Neural progenitor cell (in vitro differentiated cells): ENCODE measurements at regions not wholly inside any gene's neighbourhood (a gene's known extent, or its start where the extent isn't known, plus 50 kb on each side); places are given as distances from the start of the nearest gene placed in this dataset.

Experiments
- DNase-seq: peaks from one replicate; pipeline ENCODE4 v3.0.0-alpha.2; 2016; ENCODE audit warnings: low spot score
- H2AFZ ChIP-seq: fragments of 200-600 bp; sonication (generic); replicated peaks from 2 replicates; pipeline ENCODE4 v1.6.1; 2016; ENCODE audit warnings: antibody characterized with exemption
- H3F3A ChIP-seq: fragments of 200-600 bp; sonication (generic); 2 replicates; pipeline ENCODE4 v1.6.1; 2016; ENCODE audit warnings: antibody characterized with exemption, low read depth
- H3K27ac ChIP-seq: fragments of 200-600 bp; sonication (generic); 2 replicates; pipeline ENCODE4 v1.5.1; 2016; ENCODE audit warnings: mild to moderate bottlenecking
- H3K27me3 ChIP-seq: fragments of 200-600 bp; sonication (generic); 2 replicates; pipeline ENCODE4 v1.6.1; 2016; ENCODE audit warnings: mild to moderate bottlenecking, moderate library complexity
- H3K36me3 ChIP-seq: fragments of 200-600 bp; sonication (generic); 2 replicates; pipeline ENCODE4 v1.5.1; 2016
- H3K4me1 ChIP-seq: fragments of 200-600 bp; sonication (generic); 2 replicates; pipeline ENCODE4 v1.6.1; 2016; ENCODE audit warnings: mixed run types
- H3K4me2 ChIP-seq: fragments of 200-600 bp; sonication (generic); 2 replicates; pipeline ENCODE4 v1.6.1; 2016
- H3K4me3 ChIP-seq: fragments of 200-600 bp; sonication (generic); 2 replicates; pipeline ENCODE4 v1.5.1; 2016
- H3K79me2 ChIP-seq: fragments of 200-600 bp; sonication (generic); 2 replicates; pipeline ENCODE4 v1.6.1; 2016; ENCODE audit warnings: low read depth
- H3K9ac ChIP-seq: fragments of 200-600 bp; sonication (generic); 2 replicates; pipeline ENCODE4 v1.6.1; 2016
- H3K9me3 ChIP-seq: fragments of 200-600 bp; sonication (generic); 2 replicates; pipeline ENCODE4 v1.5.1; 2016; ENCODE audit warnings: low read depth
- H4K20me1 ChIP-seq: fragments of 200-600 bp; sonication (generic); 2 replicates; pipeline ENCODE4 v1.6.1; 2016; ENCODE audit warnings: low read depth
- H3K27ac Mint-ChIP-seq: 3 replicates; pipeline ENCODE4 v1.8.0; 2021; ENCODE audit warnings: mixed read lengths
- H3K27me3 Mint-ChIP-seq: 2 replicates; pipeline ENCODE4 v1.8.0; 2022; ENCODE audit warnings: low read depth, mild to moderate bottlenecking, inconsistent platforms, moderate library complexity, mixed read lengths; ENCODE audit not compliant: insufficient read depth
- H3K36me3 Mint-ChIP-seq: 3 replicates; pipeline ENCODE4 v1.8.0; 2021; ENCODE audit warnings: mixed read lengths
- H3K4me1 Mint-ChIP-seq: 3 replicates; pipeline ENCODE4 v1.8.0; 2021; ENCODE audit warnings: mixed read lengths
- H3K4me3 Mint-ChIP-seq: 3 replicates; pipeline ENCODE4 v1.8.0; 2021; ENCODE audit warnings: mild to moderate bottlenecking, moderate library complexity, mixed read lengths
- H3K9me3 Mint-ChIP-seq: 3 replicates; pipeline ENCODE4 v1.8.0; 2020; ENCODE audit warnings: mixed read lengths
- EZH2 ChIP-seq: fragments of 200-600 bp; sonication (generic); IDR thresholded peaks from 2 replicates; pipeline ENCODE4 v1.6.1; 2017; ENCODE audit warnings: antibody characterized with exemption, mild to moderate bottlenecking, moderate library complexity
- EZH2phosphoT487 ChIP-seq: fragments of 200-600 bp; sonication (generic); IDR thresholded peaks from 2 replicates; pipeline ENCODE4 v1.6.1; 2017; ENCODE audit warnings: antibody characterized with exemption
- TF ChIP-seq, protein P1 (sequence below): fragments of 200-600 bp; sonication (generic); IDR thresholded peaks from 2 replicates; pipeline ENCODE4 v1.5.1; 2017; ENCODE audit warnings: antibody characterized with exemption, mild to moderate bottlenecking

GRCh38 chr20:6295867-6296256 lies 173.0 kb upstream of the FERMT1 start:
- H3K79me2 ChIP-seq = no peaks in the 10 kb centered on the region
- no peaks in the 10 kb centered on the region for H3K4me1 ChIP-seq
- H3F3A ChIP-seq = no peaks in the 10 kb centered on the region
- no peak overlapping the region for H3K9ac ChIP-seq
- H3K27ac Mint-ChIP-seq = no peak overlapping the region
- H3K36me3 Mint-ChIP-seq = no peaks in the 10 kb centered on the region
- no peak for DNase-seq
- H3K27me3 Mint-ChIP-seq = no peaks in the 10 kb centered on the region
- H2AFZ ChIP-seq = no peak overlapping the region
- H4K20me1 ChIP-seq = no peaks in the 10 kb centered on the region
- H3K4me1 Mint-ChIP-seq = no peaks in the 10 kb centered on the region
- no peaks in the 10 kb centered on the region for H3K9me3 ChIP-seq
- no peak overlapping the region for H3K4me3 ChIP-seq
- no peak overlapping the region for H3K27ac ChIP-seq
- TF ChIP-seq, protein P1, sequence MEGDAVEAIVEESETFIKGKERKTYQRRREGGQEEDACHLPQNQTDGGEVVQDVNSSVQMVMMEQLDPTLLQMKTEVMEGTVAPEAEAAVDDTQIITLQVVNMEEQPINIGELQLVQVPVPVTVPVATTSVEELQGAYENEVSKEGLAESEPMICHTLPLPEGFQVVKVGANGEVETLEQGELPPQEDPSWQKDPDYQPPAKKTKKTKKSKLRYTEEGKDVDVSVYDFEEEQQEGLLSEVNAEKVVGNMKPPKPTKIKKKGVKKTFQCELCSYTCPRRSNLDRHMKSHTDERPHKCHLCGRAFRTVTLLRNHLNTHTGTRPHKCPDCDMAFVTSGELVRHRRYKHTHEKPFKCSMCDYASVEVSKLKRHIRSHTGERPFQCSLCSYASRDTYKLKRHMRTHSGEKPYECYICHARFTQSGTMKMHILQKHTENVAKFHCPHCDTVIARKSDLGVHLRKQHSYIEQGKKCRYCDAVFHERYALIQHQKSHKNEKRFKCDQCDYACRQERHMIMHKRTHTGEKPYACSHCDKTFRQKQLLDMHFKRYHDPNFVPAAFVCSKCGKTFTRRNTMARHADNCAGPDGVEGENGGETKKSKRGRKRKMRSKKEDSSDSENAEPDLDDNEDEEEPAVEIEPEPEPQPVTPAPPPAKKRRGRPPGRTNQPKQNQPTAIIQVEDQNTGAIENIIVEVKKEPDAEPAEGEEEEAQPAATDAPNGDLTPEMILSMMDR = no peak
- TF ChIP-seq EZH2phosphoT487 (no peak), EZH2 (no peak)
- no peaks in the 10 kb centered on the region for H3K36me3 ChIP-seq
- H3K9me3 Mint-ChIP-seq = no peaks in the 10 kb centered on the region
- no peak overlapping the region for H3K4me2 ChIP-seq
- H3K27me3 ChIP-seq = no peaks in the 10 kb centered on the region
- H3K4me3 Mint-ChIP-seq = no peak overlapping the region

DNA sequence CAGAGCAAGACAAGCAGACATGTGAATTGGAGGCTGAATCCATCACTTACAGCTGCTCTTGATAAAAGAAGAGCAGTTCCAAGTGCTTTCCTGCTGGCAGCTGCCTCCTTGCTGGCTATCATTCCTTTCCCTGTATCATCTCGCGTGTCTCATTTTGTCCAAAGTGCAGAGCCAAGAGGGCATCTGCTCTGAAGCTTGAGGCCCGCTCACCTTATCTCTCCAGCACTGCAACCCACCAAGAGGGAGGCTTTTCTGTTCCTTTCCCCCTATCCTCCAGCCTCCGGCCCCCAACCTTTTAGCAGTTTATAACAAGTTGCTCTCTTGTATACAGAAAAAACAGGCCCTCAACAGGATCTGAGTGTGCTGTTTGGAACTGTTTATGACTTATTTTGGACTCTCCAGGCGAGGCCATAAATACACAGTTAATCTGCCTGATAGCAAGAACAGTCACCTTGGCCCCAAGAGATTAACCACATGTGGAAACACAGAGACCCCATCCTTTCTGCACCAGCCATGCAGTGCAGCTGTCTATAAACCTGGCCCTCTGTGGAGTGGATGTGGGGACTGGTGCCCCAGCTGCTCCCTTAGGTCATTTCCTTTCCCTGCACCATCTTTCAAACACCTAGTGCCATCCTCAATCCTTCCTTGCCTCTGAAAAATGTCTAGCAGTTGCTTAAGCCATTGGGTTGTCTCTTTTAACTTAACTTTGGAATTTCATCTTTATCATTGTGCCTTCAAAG lies 172.5 kb upstream of the FERMT1 start:
- TF ChIP-seq EZH2 = no peak
- TF ChIP-seq, protein P1 = no peak
- no peak for TF ChIP-seq EZH2phosphoT487
- no peaks in the 10 kb centered on the region for H3K36me3 Mint-ChIP-seq
- H3K27ac ChIP-seq = no peak overlapping the region
- H3K4me1 Mint-ChIP-seq = no peaks in the 10 kb centered on the region
- H3K4me3 Mint-ChIP-seq = no peak overlapping the region
- no peaks in the 10 kb centered on the region for H3F3A ChIP-seq
- H4K20me1 ChIP-seq = no peaks in the 10 kb centered on the region
- no peaks in the 10 kb centered on the region for H3K4me1 ChIP-seq
- no peaks in the 10 kb centered on the region for H3K27me3 Mint-ChIP-seq
- H3K27ac Mint-ChIP-seq = no peak overlapping the region
- no peaks in the 10 kb centered on the region for H3K9me3 ChIP-seq
- no peaks in the 10 kb centered on the region for H3K9me3 Mint-ChIP-seq
- DNase-seq = no peak
- no peaks in the 10 kb centered on the region for H3K27me3 ChIP-seq
- H3K79me2 ChIP-seq = no peaks in the 10 kb centered on the region
- H2AFZ ChIP-seq = no peak overlapping the region
- H3K9ac ChIP-seq = no peak overlapping the region
- no peak overlapping the region for H3K4me2 ChIP-seq
- no peaks in the 10 kb centered on the region for H3K36me3 ChIP-seq
- H3K4me3 ChIP-seq = no peak overlapping the region

DNA sequence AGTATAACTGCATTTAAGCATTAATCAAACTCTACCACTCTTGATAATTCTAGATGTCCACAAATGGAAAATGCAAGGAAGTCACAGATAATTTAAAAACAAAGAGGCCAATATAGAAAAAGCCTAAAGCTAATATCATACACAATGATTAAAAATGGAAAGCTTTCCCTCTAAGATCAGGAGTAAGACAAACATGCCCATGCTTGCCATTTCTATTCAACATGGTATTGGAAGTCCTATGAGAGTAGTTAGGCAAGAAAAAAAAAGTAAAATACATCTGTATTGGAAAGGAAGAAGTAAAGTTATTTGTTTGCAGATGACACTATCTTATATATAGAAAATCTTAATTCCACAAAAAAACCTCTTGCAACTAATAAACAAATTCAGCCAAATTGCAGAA lies 164.6 kb upstream of the FERMT1 start:
- Histone ChIP-seq H4K20me1 (no peaks in the 10 kb centered on the region), H3K4me2 (no peak overlapping the region), H3K4me1 (no peaks in the 10 kb centered on the region), H3K36me3 (no peaks in the 10 kb centered on the region), H3K4me3 (no peak overlapping the region), H3K9ac (no peak overlapping the region), H3K27me3 (no peaks in the 10 kb centered on the region), H3K27ac (no peak overlapping the region), H3F3A (no peaks in the 10 kb centered on the region), H2AFZ (no peak overlapping the region), H3K9me3 (peaks cover 14% of the 10 kb centered on the region), H3K79me2 (no peaks in the 10 kb centered on the region)
- Mint-ChIP-seq H3K36me3 (peaks cover 4% of the 10 kb centered on the region), H3K4me1 (no peaks in the 10 kb centered on the region), H3K4me3 (no peak overlapping the region), H3K27ac (no peak overlapping the region), H3K27me3 (peaks cover 4% of the 10 kb centered on the region), H3K9me3 (peaks cover 19% of the 10 kb centered on the region)
- no peak for TF ChIP-seq EZH2phosphoT487
- TF ChIP-seq, protein P1 = no peak
- TF ChIP-seq EZH2 = no peak
- DNase-seq = no peak
